Aorta (tissue), 5 donors: ENCODE measurements at regions not wholly inside any gene's neighbourhood (a gene's known extent, or its start where the extent isn't known, plus 50 kb on each side); places are given as distances from the start of the nearest gene placed in this dataset.

ENCODE experiments used
- ATAC-seq: fragments of 200-7000 bp; cut with Tn5 transposase; one replicate; pipeline ENCODE4 v1.9.1; 2022; ENCODE audit warnings: moderate library complexity; ENCODE audit not compliant: low FRiP score
- DNase-seq, 2 donors: peaks; one replicate each; pipeline ENCODE4 v3.0.0-alpha.2; 2020
- H3K27ac ChIP-seq, 2 donors: one replicate each; pipeline ENCODE4 v1.5.1; 2013; ENCODE audit warnings: low read length in 2 of 2, mild to moderate bottlenecking in 2 of 2, moderate library complexity in 2 of 2, control low read depth in 1 of 2, inconsistent platforms in 1 of 2, low read depth in 1 of 2
- H3K27me3 ChIP-seq, 2 donors: one replicate each; pipeline ENCODE4 v1.6.1; 2013; ENCODE audit warnings: control low read depth in 1 of 2, low read length in 1 of 2, mild to moderate bottlenecking in 1 of 2, moderate library complexity in 1 of 2; ENCODE audit not compliant: insufficient read depth in 2 of 2, control insufficient read depth in 1 of 2
- H3K36me3 ChIP-seq, 2 donors: one replicate each; pipeline ENCODE4 v1.6.1; 2013; ENCODE audit warnings: control low read depth in 1 of 2, low read length in 1 of 2, mild to moderate bottlenecking in 1 of 2; ENCODE audit not compliant: insufficient read depth in 2 of 2, control insufficient read depth in 1 of 2
- H3K4me1 ChIP-seq, 2 donors: one replicate each; pipeline ENCODE4 v1.6.1; 2013; ENCODE audit warnings: low read length in 2 of 2, control low read depth in 1 of 2, mild to moderate bottlenecking in 1 of 2, moderate library complexity in 1 of 2; ENCODE audit not compliant: insufficient read depth in 2 of 2, control insufficient read depth in 1 of 2
- H3K4me3 ChIP-seq, 2 donors: one replicate each; pipeline ENCODE4 v1.5.1; 2013; ENCODE audit warnings: low read length in 2 of 2, control low read depth in 1 of 2, mild to moderate bottlenecking in 1 of 2
- H3K9me3 ChIP-seq: one replicate; pipeline ENCODE4 v1.6.1; 2013; ENCODE audit warnings: mild to moderate bottlenecking, low read length; ENCODE audit not compliant: control insufficient read depth
- WGBS, 2 donors: extraction: QIAGEN DNeasy Blood & Tissue Kit; methylation state at CpG; one replicate each; pipeline ENCODE4 v1.1.7; 2013; 5-methylcytosine and 5-hydroxymethylcytosine counted together
- intact Hi-C, 2 donors: fragments of 100-400 bp; cut with DNase I; formaldehyde crosslinking; loops; one replicate each; pipeline versions ENCODE4 v1.14.2 to v1.15.0; 2022
- donor health status: healthy with polysubstance abuse.
- donor health status: Bipolar disorder and iron deficiency.
- donor health status: DM: no; HTN: no; CAD: no.
- donor health status: DM: no; HTN: no; CAD: no.
- donor health status: DM: yes; HTN: yes; CAD: no.

GRCh38 chr20:50294164-50295088 is 103.8 kb downstream of the CEBPB start:
- ATAC-seq (no peak), DNase-seq (peak; percentile 47 to 73)
- Histone ChIP-seq H3K4me1 (no peaks in the 10 kb centered on the region), H3K36me3 (no peaks in the 10 kb centered on the region), H3K4me3 (no peak overlapping the region), H3K27me3 (no peaks in the 10 kb centered on the region), H3K27ac (no peak overlapping the region), H3K9me3 (no peaks in the 10 kb centered on the region)
- intact Hi-C loops = no loop called here
- WGBS, 2 donors = 83 to 89% methylated on average over 18 of the region's 18 CpGs

GRCh38 chr20:50295345-50295744 is 104.7 kb downstream of the CEBPB start:
- ATAC-seq (no peak), DNase-seq (no peak)
- intact Hi-C loops = no loop called here
- Histone ChIP-seq H3K27ac (no peak overlapping the region), H3K27me3 (no peaks in the 10 kb centered on the region), H3K4me3 (no peak overlapping the region), H3K36me3 (no peaks in the 10 kb centered on the region), H3K9me3 (no peaks in the 10 kb centered on the region), H3K4me1 (no peaks in the 10 kb centered on the region)
- WGBS, 2 donors = 75 to 78% methylated on average over 5 of the region's 5 CpGs

- no peak overlapping the region for H3K4me3 ChIP-seq
- H3K27ac ChIP-seq = peak overlapping the region in 1 of 2 donors; percentile 10
- no peaks in the 10 kb centered on the region for H3K9me3 ChIP-seq
- peak in 1 of 2 donors; percentile 59 for DNase-seq
- WGBS, 2 donors = 40 to 42% methylated on average over 20 of the region's 20 CpGs
- intact Hi-C loops = no loop called here
- no peaks in the 10 kb centered on the region for H3K4me1 ChIP-seq
- H3K27me3 ChIP-seq = no peaks in the 10 kb centered on the region
- no peaks in the 10 kb centered on the region for H3K36me3 ChIP-seq
- ATAC-seq = no peak
Measured at GRCh38 chr20:50295762-50296449, 105.3 kb downstream of the CEBPB start.

DNA sequence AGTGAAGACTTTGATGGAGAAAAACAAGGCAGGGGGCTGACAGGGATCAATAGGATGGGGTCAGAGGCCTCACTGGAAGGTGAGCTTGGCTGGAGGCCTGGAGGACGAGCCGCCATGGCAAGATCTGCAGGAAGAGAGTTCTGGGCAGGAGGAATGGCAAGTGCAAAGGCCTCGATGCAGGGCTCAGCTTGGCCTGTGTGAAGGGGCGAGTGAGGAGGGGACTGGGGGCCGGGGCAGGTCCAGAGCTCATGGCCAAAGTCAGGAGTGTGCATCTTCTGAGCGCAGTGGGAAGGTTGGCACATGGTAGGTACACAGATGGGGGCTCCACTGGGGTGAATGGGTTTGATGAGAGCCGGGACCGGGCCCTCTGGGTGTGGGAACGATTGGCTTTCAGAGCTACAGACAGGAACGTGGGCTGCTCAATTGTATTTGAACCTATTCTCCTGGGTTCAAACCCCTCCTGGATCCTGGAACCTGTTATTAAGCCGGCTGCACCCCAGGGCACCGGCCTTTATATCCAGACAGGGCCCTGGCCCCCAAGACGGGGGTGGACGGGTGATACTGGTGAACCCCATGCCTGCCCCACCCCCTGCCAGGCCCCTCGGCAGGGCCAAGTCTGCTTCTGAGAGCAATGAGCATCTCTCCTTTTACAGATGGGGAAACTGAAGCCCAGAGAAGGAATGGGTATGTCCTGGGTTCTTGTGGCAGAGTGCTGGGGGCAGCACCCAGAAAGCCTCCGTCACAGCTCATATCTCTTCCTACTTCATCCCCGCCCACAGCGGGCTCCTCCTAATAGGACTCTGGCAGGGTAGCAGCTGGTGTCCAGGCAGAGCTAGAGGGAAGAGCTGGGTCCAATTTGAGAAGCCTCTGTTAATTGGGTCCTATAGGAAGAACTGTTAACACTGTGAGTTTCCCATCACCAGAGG is 106.1 kb downstream of the CEBPB start:
- H3K9me3 ChIP-seq = no peaks in the 10 kb centered on the region
- H3K36me3 ChIP-seq = no peaks in the 10 kb centered on the region
- H3K4me1 ChIP-seq = no peaks in the 10 kb centered on the region
- 83 to 86% methylated on average over 18 of the region's 18 CpGs for WGBS, 2 donors
- no peak overlapping the region for H3K4me3 ChIP-seq
- intact Hi-C loops = no loop called here
- DNase-seq = peak in 1 of 2 donors; percentile 66
- peak overlapping the region in 1 of 2 donors; percentile 10 for H3K27ac ChIP-seq
- ATAC-seq = no peak
- no peaks in the 10 kb centered on the region for H3K27me3 ChIP-seq

DNA sequence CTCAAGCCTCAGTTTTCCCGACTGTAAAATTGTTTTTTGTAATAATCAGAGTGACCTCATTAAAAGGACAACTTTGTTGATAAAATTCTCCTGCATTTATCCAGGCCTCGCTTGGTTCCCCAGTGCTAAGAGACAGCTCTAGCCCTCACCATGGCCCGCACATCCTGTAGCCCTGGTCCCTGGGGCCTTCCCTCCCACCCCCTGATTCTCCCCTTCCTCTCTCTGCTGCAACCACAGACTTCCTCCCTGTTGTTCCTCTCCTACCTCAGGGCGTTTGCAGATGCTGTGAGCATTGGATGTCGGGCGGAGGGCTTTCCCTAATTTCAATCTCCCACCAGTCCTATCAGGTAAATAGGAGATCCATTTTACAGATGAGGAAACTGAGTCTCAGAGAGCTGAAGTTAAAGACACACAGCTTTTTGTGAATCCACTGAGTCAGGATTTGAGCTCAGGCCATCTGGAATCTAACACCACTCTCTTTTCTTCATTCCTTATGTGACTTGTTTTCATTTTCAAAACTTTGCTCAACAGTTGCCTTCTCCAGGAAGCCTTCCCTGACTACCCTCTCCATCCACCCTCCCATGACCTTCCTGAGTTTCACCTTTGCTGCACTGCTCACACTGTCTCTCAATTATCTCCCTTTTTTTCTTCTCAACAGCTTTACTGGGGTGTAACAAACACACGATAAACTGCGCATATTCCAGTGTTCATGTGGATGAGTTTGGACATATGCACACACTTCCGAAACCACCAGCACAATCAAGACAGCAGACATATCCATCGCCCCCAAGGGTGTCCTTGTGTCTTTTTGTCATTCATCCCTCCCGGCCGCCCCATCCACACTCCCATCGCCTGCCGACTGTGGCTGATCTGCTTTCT is 107.1 kb downstream of the CEBPB start:
- H3K4me3 ChIP-seq = no peak overlapping the region
- WGBS, 2 donors = 89% methylated on average over 14 of the region's 14 CpGs
- H3K36me3 ChIP-seq = no peaks in the 10 kb centered on the region
- H3K4me1 ChIP-seq = no peaks in the 10 kb centered on the region
- no peak overlapping the region for H3K27ac ChIP-seq
- no peaks in the 10 kb centered on the region for H3K9me3 ChIP-seq
- no peaks in the 10 kb centered on the region for H3K27me3 ChIP-seq
- intact Hi-C loops = no loop called here
- DNase-seq (peak in 1 of 2 donors; percentile 59), ATAC-seq (no peak)

GRCh38 chr20:50298554-50299324 is 108.1 kb downstream of the CEBPB start:
- no peak overlapping the region for H3K27ac ChIP-seq
- WGBS, 2 donors = 89 to 91% methylated on average over 20 of the region's 20 CpGs
- intact Hi-C loops = no loop called here

DNA sequence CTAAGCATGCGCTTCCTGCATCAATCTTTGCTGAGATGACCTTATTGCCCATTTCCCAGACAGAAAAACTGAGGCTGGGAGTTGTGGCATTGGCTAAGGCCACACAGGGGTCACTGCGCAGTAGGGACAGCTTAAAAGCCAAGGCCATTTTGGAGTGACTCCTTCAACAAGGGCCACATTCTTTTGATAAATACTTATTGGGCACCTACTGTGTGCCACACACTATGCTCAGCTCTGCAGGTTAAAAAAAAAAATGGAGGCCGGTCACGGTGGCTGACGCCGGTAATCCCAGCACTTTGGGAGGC is 108.6 kb downstream of the CEBPB start:
- no peak for DNase-seq
- WGBS, 2 donors = 96 to 97% methylated on average over 6 of the region's 6 CpGs
- Histone ChIP-seq H3K9me3 (no peaks in the 10 kb centered on the region), H3K36me3 (no peaks in the 10 kb centered on the region), H3K27ac (no peak overlapping the region), H3K27me3 (no peaks in the 10 kb centered on the region), H3K4me3 (no peak overlapping the region), H3K4me1 (no peaks in the 10 kb centered on the region)
- no peak for ATAC-seq
- intact Hi-C loops = no loop called here

More at GRCh38 chr20:50298554-50299324, 108.1 kb downstream of the CEBPB start:
- Histone ChIP-seq H3K4me1 (no peaks in the 10 kb centered on the region), H3K36me3 (no peaks in the 10 kb centered on the region), H3K27me3 (no peaks in the 10 kb centered on the region), H3K4me3 (no peak overlapping the region), H3K9me3 (no peaks in the 10 kb centered on the region)
- ATAC-seq (no peak), DNase-seq (peak in 1 of 2 donors; percentile 32)
